SH-SY5Y (cell line): ENCODE measurements at regions not wholly inside any gene's neighbourhood (a gene's known extent, or its start where the extent isn't known, plus 50 kb on each side); places are given as distances from the start of the nearest gene placed in this dataset.

Source experiments
- GATA2 ChIP-seq: IDR thresholded peaks from 2 replicates; pipeline ENCODE4 v1.6.1; 2011; ENCODE audit warnings: mild to moderate bottlenecking, low read depth, low read length
- GATA3 ChIP-seq: IDR thresholded peaks from 2 replicates; pipeline ENCODE4 v1.6.1; 2011; ENCODE audit warnings: low read depth, mild to moderate bottlenecking, low read length, moderate library complexity

DNA sequence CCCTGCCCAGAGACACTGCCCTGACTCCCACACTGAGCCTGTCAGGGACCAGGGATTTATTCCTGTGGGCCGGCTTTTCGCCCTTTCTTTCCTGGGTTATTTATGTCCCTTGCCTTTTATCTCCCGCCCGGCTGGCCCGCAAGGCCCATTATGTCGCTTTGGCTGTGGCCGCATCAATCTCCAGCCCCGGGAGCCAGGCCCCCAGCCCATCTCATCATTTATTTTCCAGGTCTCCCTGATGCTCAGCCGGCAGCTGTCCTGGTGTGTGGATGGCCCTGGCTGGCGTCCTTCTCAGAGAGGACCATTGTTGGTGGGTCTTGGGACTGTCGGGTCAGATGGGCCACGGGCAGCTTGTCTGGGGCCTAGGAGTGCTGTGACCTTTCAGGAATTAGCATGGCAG is 82.3 kb downstream of the FAM241B start:
- TF ChIP-seq GATA2: no peak
- TF ChIP-seq GATA3: no peak
